AG09319 (cell line): ENCODE measurements at regions not wholly inside any gene's neighbourhood (a gene's known extent, or its start where the extent isn't known, plus 50 kb on each side); places are given as distances from the start of the nearest gene placed in this dataset.
A peak's percentile ranks its signal among the peaks of the same experiment; 100 is the strongest.

Source experiments
- DNase-seq: peaks from one replicate; pipeline ENCODE4 v3.0.0-alpha.2; 2010; ENCODE audit warnings: low read depth; ENCODE audit errors: extremely low read depth
- TF ChIP-seq, protein P1 (sequence below): IDR thresholded peaks from 2 replicates; pipeline ENCODE4 v1.5.1; 2011; ENCODE audit warnings: low read depth, mild to moderate bottlenecking, inconsistent platforms, low read length, moderate library complexity

GRCh38 chr9:13020146-13021040 is 245.6 kb downstream of the LURAP1L start:
- TF ChIP-seq, protein P1, sequence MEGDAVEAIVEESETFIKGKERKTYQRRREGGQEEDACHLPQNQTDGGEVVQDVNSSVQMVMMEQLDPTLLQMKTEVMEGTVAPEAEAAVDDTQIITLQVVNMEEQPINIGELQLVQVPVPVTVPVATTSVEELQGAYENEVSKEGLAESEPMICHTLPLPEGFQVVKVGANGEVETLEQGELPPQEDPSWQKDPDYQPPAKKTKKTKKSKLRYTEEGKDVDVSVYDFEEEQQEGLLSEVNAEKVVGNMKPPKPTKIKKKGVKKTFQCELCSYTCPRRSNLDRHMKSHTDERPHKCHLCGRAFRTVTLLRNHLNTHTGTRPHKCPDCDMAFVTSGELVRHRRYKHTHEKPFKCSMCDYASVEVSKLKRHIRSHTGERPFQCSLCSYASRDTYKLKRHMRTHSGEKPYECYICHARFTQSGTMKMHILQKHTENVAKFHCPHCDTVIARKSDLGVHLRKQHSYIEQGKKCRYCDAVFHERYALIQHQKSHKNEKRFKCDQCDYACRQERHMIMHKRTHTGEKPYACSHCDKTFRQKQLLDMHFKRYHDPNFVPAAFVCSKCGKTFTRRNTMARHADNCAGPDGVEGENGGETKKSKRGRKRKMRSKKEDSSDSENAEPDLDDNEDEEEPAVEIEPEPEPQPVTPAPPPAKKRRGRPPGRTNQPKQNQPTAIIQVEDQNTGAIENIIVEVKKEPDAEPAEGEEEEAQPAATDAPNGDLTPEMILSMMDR: no peak
- DNase-seq: no peak

DNA sequence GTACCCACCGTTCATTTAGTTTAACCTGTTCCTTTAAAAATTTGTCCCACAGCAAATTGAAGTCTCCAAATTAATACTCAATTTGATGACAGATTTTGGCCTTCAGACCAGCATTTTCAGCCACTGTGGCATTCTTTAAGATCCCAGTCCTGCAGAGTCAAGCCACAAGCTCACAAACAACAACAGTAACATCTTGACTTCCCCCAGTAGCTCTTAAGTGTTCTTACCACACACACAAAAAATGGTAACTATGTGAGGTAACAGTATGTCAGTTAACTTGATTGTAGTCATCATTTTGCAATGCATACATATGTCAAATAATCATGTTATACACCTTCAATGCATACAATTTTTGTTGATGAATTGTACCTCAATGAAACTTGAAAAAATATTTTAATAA is 247.9 kb downstream of the LURAP1L start:
- no peak for DNase-seq
- TF ChIP-seq, protein P1: no peak

DNA sequence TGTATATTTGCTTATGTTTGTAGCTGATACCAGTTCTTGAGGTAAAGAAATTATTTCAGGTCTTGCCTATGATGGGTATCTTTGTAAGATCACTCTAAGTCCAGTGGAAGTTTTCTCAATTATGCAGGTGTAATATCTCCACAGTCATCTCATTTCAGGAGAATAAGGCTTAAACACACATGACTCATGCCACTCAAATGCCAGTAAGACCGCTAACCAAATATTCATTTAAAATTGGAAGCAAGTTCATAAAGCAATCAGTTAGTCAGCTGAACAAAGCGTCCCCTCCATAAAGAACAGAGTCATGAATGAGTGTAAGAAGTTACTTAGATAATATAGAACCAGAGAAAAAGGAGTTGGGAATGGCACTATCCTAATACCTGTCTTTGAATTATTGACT is 248.7 kb downstream of the LURAP1L start:
- TF ChIP-seq, protein P1: no peak
- no peak for DNase-seq

DNA sequence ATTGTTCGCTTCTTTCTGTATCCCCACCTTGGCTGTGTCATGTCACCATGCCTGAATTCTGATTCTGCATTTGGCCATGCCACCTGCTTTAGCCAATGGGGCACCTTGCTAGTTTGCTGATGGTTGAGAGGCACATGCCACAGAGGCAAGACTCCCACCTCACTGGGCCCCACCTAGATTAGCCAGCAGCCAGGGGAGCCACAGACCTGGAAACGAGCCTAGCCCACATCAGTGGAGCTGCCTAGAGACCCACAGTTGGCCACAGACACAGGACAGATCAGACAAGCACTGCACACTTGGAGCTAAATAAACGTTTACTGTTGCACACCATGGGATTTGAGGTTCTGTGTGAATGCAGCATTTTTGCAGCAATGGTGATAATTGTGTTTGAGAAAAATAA is 252.1 kb downstream of the LURAP1L start:
- TF ChIP-seq, protein P1: no peak
- no peak for DNase-seq

DNA sequence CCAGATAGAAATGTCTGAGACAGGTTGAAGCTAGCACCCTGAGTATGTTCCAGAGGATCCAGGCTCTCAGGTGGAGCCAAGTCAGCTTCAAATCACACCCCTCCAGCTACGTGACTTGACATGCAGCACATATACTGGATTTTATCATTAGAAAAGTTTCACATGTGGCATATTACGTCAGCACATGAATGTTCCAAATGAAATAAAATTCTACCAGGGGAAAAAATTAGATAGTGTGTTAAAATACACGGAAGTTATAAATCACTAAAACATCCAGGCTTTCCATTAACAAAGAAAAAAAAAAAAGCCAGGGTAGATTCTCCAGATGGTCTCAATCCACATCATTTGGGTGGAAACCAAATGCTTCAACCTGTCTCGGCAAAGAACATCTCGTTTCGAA is 251.6 kb downstream of the MPDZ start:
- no peak for DNase-seq
- TF ChIP-seq, protein P1: no peak

DNA sequence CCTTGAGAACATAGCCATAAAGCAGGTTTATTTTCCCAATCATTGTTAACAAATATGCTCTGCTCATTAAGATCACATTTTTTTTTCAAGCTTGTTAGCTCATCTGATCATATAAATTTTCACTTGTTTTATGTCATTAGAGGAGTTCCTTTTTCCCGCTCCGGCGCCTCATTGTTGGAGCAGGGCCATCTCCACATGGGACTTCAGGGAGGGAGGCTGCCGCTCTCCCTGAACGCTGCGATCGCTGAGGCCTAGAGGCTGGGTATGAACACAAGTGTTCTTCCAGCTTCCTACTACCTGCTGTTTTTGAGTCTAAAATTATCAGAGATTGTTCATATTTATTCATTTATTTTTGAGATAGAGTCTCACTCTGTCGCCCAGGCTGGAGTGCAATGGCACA is 246.9 kb downstream of the MPDZ start:
- TF ChIP-seq, protein P1: no peak
- DNase-seq: no peak

DNA sequence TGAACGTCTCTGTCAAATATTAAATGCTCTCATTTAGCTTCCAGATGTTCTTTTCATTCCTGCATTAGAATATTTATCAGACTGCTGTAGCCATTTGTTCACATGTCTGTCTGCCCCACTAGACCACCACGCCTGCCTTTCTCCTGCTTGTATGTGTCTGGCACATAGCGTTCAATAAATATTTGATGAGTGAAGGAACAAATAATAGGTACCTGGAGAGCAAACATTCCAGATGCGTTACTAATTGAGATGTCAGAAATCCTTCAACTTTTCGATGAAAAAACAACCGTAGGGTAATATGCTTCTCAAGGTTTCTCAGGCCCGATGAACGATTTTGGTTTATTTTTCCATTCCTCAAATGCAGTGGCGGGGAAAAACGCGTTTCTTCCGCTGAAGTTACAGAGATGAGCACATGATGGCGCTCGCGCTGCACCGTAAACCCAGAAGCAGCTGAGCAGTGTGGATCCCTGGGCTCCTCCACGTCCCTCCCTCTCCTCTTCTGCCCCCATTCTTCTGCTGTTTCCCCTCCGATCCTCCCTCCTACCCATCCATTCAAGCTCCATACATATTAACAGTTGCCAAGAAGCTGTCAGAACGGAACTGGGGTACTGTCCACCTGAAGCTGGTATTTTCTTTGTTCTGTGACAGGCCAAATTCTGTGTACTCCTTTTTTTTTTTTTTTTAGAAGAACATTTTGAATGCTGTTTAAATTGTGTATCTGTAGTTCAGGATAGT is 245.4 kb downstream of the MPDZ start:
- TF ChIP-seq, protein P1: peak; percentile 81
- DNase-seq: peak; percentile 18
